ENCODE measurements at regions not wholly inside any gene's neighbourhood (a gene's known extent, or its start where the extent isn't known, plus 50 kb on each side); places are given as distances from the start of the nearest gene placed in this dataset.

DNA sequence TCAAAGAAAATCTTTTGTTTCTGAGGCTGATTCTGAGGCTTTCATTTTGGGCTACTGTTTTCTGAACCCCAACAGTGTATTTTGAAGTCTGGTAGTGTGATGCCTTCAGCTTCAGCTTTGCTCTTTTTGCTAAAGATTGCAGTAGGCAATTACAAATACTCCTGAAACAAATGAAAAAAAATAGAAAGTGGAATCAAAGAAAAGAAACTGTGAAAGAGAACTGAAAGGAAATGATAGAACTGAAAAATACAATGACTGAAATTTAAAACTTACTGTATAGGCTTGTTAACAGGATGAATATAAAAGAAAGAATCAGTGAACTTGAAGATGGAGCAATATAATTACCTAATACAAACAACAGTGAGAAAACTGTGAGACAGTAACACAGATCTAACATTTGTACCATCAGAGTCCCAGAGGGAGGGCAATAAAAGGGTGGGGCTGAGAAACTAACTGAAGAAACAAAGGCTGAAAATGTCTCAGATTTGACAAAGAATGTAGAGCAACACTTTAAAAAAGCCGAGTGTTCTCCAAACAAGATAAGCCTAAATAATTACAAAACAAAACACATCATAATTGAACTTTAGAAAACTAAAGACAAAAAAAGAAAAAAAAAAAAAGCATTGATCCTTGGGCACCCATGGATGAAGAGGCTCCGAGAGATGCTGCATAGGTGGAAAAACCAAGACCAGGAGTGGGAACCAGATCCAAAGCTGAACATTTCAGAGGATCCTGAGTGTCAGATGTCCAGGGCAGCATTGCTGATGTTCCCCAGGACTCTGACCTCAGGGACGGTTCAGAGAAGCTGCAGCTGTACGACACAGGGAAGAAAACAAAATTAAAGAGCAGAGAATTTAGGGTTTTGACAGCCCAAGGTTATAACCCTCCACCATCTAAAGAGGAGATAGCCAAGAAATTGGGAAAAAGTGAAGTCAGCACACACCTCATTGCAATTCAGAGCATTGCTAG is 223.2 kb upstream of the IGFBP3 start:
- Histone ChIP-seq H3K27me3 (no peaks in the 10 kb centered on the region), H3K27ac (no peak overlapping the region), H3K36me3 (replicated peaks in 1 of 2) (no peaks in the 10 kb centered on the region), H3K4me3 (no peak overlapping the region), H3K4me1 (replicated peaks in 1 of 2) (no peaks in the 10 kb centered on the region), H3K9me3 (replicated peaks in 1 of 3) (no peaks in the 10 kb centered on the region)
- 63 to 68% (median 64%) methylated on average over 4 of the region's 4 CpGs for WGBS, 4 donors
- intact Hi-C loops (cut with DNase I) = no loop called here
- no peak for DNase-seq
- TF ChIP-seq, protein P1, sequence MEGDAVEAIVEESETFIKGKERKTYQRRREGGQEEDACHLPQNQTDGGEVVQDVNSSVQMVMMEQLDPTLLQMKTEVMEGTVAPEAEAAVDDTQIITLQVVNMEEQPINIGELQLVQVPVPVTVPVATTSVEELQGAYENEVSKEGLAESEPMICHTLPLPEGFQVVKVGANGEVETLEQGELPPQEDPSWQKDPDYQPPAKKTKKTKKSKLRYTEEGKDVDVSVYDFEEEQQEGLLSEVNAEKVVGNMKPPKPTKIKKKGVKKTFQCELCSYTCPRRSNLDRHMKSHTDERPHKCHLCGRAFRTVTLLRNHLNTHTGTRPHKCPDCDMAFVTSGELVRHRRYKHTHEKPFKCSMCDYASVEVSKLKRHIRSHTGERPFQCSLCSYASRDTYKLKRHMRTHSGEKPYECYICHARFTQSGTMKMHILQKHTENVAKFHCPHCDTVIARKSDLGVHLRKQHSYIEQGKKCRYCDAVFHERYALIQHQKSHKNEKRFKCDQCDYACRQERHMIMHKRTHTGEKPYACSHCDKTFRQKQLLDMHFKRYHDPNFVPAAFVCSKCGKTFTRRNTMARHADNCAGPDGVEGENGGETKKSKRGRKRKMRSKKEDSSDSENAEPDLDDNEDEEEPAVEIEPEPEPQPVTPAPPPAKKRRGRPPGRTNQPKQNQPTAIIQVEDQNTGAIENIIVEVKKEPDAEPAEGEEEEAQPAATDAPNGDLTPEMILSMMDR (IDR thresholded peaks at IDR 0.05) = no peak
- TF ChIP-seq POLR2A (IDR thresholded peaks at IDR 0.05) = no peak

DNA sequence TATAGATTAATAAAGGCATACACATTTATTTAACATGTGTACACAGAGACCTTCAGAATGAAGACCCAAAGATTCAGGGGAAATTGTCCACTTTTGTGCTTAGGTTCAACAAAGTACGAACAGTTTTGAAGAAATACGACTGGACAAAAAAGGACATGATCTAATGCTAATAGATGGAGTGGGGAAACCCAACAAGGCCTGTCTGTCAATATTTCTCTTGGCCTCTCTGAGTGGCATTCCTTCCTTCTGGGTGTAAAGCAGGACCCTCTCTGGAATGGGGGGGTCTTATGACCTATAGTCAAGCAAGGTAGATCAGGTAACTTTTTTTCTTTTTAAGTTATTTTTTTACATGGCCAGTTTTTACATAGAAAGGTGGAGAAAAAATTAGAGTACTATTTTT is 222.3 kb upstream of the IGFBP3 start:
- intact Hi-C loops (cut with DNase I) = no loop called here
- WGBS, 4 donors = 88 to 93% (median 89%) methylated on average over 2 of the region's 2 CpGs

DNA sequence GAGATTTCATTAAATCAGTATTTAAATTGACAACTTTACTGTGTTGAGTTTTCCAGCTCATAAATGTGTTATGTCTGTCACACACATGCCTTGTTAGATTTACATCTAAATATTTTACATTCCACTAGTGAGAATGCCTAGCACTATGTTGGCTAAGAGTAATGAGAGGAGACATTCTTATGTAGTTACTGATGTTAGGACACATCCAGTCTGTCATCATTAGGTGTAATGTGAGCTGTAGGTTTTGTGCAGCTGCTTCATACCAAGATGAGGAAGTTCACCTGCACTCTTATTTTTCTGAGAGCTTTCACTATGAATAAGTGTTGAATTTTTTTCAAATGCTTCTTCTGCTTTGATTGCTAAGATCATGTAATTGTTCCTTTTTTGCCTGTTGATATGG is 218.0 kb upstream of the IGFBP3 start:
- TF ChIP-seq POLR2A (IDR thresholded peaks at IDR 0.05) = no peak
- TF ChIP-seq, protein P1 (IDR thresholded peaks at IDR 0.05) = no peak

More for the DNA sequence above, 222.3 kb upstream of the IGFBP3 start:
- Histone ChIP-seq H3K27ac (no peak overlapping the region), H3K27me3 (no peaks in the 10 kb centered on the region), H3K4me3 (no peak overlapping the region), H3K9me3 (replicated peaks in 1 of 3) (no peaks in the 10 kb centered on the region), H3K4me1 (replicated peaks in 1 of 2) (no peaks in the 10 kb centered on the region), H3K36me3 (replicated peaks in 1 of 2) (no peaks in the 10 kb centered on the region)
- TF ChIP-seq, protein P1 (IDR thresholded peaks at IDR 0.05) = no peak
- TF ChIP-seq POLR2A (IDR thresholded peaks at IDR 0.05) = no peak
- no peak for DNase-seq

DNA sequence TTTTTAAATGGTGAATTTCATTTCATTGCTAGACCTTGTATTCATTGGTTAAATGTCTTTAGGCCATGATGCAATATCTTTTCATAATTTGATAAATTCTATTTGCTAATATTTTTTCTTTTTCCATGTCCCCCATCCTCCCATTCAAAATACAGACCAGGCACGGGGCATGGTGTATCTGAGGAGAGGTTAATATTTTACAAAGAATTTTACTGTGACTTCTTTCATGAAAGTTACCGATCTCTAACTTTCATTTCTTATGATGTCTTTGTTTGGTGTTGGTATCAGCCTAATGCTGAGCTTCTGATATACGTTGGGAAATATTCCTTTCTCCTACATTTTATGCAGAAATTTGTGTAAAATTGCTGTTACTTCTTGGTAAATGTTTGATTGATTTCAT is 216.7 kb upstream of the IGFBP3 start:
- Histone ChIP-seq H3K27ac (no peak overlapping the region), H3K4me1 (replicated peaks in 1 of 2) (no peaks in the 10 kb centered on the region), H3K27me3 (no peaks in the 10 kb centered on the region), H3K4me3 (no peak overlapping the region), H3K36me3 (replicated peaks in 1 of 2) (no peaks in the 10 kb centered on the region), H3K9me3 (replicated peaks in 1 of 3) (no peaks in the 10 kb centered on the region)
- no peak for DNase-seq
- no peak for TF ChIP-seq POLR2A (IDR thresholded peaks at IDR 0.05)
- TF ChIP-seq, protein P1 (IDR thresholded peaks at IDR 0.05) = no peak
- 82 to 85% (median 84%) methylated on average over 3 of the region's 3 CpGs for WGBS, 4 donors
- intact Hi-C loops (cut with DNase I) = no loop called here

More for the DNA sequence above, 218.0 kb upstream of the IGFBP3 start:
- no peak overlapping the region for H3K27ac ChIP-seq
- H3K4me1 ChIP-seq (replicated peaks in 1 of 2) = no peaks in the 10 kb centered on the region
- no peaks in the 10 kb centered on the region for H3K27me3 ChIP-seq
- no peaks in the 10 kb centered on the region for H3K9me3 ChIP-seq (replicated peaks in 1 of 3)
- intact Hi-C loops (cut with DNase I) = no loop called here
- H3K36me3 ChIP-seq (replicated peaks in 1 of 2) = no peaks in the 10 kb centered on the region
- no peak overlapping the region for H3K4me3 ChIP-seq
- no peak for DNase-seq

Data from adrenal gland (tissue), 9 donors.